ENCODE measurements at regions not wholly inside any gene's neighbourhood (a gene's known extent, or its start where the extent isn't known, plus 50 kb on each side); places are given as distances from the start of the nearest gene placed in this dataset.

DNA sequence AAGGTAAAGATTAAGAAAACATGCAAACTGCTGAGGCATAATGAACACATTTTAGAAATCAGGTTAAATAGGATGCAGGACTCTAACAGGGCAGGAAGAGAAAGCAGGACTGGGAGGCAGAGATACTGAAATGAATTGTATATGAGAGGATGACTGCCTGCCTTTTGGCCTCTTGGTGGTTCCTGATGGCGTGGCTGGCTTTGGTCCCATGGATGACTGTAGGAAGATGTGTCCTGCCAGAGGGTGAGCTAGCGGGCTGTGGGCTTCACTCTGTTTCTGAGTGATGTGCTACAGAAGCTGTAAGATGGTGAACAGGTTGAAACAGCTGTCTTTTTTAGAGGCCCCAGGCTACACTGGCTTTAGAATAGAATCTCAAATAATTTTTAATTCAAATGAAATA is 517.0 kb downstream of the SLC4A3 start:
- TF ChIP-seq POLR2A (IDR thresholded peaks at IDR 0.05) = no peak
- TF ChIP-seq, protein P1, sequence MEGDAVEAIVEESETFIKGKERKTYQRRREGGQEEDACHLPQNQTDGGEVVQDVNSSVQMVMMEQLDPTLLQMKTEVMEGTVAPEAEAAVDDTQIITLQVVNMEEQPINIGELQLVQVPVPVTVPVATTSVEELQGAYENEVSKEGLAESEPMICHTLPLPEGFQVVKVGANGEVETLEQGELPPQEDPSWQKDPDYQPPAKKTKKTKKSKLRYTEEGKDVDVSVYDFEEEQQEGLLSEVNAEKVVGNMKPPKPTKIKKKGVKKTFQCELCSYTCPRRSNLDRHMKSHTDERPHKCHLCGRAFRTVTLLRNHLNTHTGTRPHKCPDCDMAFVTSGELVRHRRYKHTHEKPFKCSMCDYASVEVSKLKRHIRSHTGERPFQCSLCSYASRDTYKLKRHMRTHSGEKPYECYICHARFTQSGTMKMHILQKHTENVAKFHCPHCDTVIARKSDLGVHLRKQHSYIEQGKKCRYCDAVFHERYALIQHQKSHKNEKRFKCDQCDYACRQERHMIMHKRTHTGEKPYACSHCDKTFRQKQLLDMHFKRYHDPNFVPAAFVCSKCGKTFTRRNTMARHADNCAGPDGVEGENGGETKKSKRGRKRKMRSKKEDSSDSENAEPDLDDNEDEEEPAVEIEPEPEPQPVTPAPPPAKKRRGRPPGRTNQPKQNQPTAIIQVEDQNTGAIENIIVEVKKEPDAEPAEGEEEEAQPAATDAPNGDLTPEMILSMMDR (IDR thresholded peaks at IDR 0.05) = no peak
